Smooth muscle cell (in vitro differentiated cells): ENCODE measurements at regions not wholly inside any gene's neighbourhood (a gene's known extent, or its start where the extent isn't known, plus 50 kb on each side); places are given as distances from the start of the nearest gene placed in this dataset.

Experiments used
- DNase-seq: peaks from one replicate; lab custom pipeline; 2025; ENCODE audit not compliant: unreplicated experiment; lab: John Stamatoyannopoulos, UW
- H2AFZ ChIP-seq: fragments of 200-600 bp; sonication (generic); 2 replicates; pipeline ENCODE4 v1.6.0; 2016; ENCODE audit warnings: antibody characterized with exemption, low read depth, mild to moderate bottlenecking
- H3F3A ChIP-seq: fragments of 200-600 bp; sonication (generic); 2 replicates; pipeline ENCODE4 v1.6.0; 2017; ENCODE audit warnings: antibody characterized with exemption, low read depth
- H3K27ac ChIP-seq: fragments of 200-600 bp; sonication (generic); 2 replicates; pipeline ENCODE4 v1.5.1; 2016; ENCODE audit warnings: low read depth, mild to moderate bottlenecking
- H3K27me3 ChIP-seq: fragments of 200-600 bp; sonication (generic); 2 replicates; pipeline ENCODE4 v1.6.1; 2016; ENCODE audit warnings: low read depth, mild to moderate bottlenecking
- H3K36me3 ChIP-seq: fragments of 200-600 bp; sonication (generic); 2 replicates; pipeline ENCODE4 v1.5.1; 2016; ENCODE audit warnings: low read depth
- H3K4me1 ChIP-seq: fragments of 200-600 bp; sonication (generic); 2 replicates; pipeline ENCODE4 v1.5.1; 2016; ENCODE audit warnings: low read depth
- H3K4me2 ChIP-seq: fragments of 200-600 bp; sonication (generic); 2 replicates; pipeline ENCODE4 v1.6.0; 2016; ENCODE audit warnings: mild to moderate bottlenecking
- H3K4me3 ChIP-seq: fragments of 200-600 bp; sonication (generic); 2 replicates; pipeline ENCODE4 v1.5.1; 2016; ENCODE audit warnings: mild to moderate bottlenecking
- H3K79me2 ChIP-seq: fragments of 200-600 bp; sonication (generic); 2 replicates; pipeline ENCODE4 v1.6.0; 2016; ENCODE audit warnings: low read depth, mild to moderate bottlenecking
- H3K9ac ChIP-seq: fragments of 200-600 bp; sonication (generic); 2 replicates; pipeline ENCODE4 v1.6.0; 2016; ENCODE audit warnings: low read depth
- H3K9me3 ChIP-seq: fragments of 200-600 bp; sonication (generic); replicated peaks from 2 replicates; pipeline ENCODE4 v1.5.1; 2016; ENCODE audit warnings: low read depth
- H4K20me1 ChIP-seq: fragments of 200-600 bp; sonication (generic); 2 replicates; pipeline ENCODE4 v1.6.0; 2016; ENCODE audit warnings: low read depth
- WGBS: methylation state at CpG from one replicate; pipeline ENCODE4 v1.1.7; 2016; ENCODE audit warnings: low lambda C conversion rate; 5-methylcytosine and 5-hydroxymethylcytosine counted together
- TF ChIP-seq, protein P1 (sequence below): fragments of 200-600 bp; sonication (generic); IDR thresholded peaks from 2 replicates; pipeline ENCODE4 v1.5.1; 2017; ENCODE audit warnings: borderline replicate concordance, mild to moderate bottlenecking, antibody characterized with exemption; ENCODE audit not compliant: insufficient read depth, poor library complexity, severe bottlenecking

GRCh38 chrX:27039332-27039731 is 423.8 kb downstream of the PPP4R3C start:
- Histone ChIP-seq H2AFZ (no peak overlapping the region), H3K4me3 (no peak overlapping the region), H3K4me1 (no peaks in the 10 kb centered on the region), H3K27me3 (no peaks in the 10 kb centered on the region), H3K9ac (no peak overlapping the region), H3K9me3 (no peaks in the 10 kb centered on the region), H3K27ac (no peak overlapping the region), H3F3A (no peaks in the 10 kb centered on the region), H3K36me3 (no peaks in the 10 kb centered on the region), H3K79me2 (no peaks in the 10 kb centered on the region), H3K4me2 (no peak overlapping the region), H4K20me1 (no peaks in the 10 kb centered on the region)
- WGBS = 41% methylated on average over 1 of the region's 1 CpG
- TF ChIP-seq, protein P1, sequence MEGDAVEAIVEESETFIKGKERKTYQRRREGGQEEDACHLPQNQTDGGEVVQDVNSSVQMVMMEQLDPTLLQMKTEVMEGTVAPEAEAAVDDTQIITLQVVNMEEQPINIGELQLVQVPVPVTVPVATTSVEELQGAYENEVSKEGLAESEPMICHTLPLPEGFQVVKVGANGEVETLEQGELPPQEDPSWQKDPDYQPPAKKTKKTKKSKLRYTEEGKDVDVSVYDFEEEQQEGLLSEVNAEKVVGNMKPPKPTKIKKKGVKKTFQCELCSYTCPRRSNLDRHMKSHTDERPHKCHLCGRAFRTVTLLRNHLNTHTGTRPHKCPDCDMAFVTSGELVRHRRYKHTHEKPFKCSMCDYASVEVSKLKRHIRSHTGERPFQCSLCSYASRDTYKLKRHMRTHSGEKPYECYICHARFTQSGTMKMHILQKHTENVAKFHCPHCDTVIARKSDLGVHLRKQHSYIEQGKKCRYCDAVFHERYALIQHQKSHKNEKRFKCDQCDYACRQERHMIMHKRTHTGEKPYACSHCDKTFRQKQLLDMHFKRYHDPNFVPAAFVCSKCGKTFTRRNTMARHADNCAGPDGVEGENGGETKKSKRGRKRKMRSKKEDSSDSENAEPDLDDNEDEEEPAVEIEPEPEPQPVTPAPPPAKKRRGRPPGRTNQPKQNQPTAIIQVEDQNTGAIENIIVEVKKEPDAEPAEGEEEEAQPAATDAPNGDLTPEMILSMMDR = no peak
- DNase-seq = no peak

DNA sequence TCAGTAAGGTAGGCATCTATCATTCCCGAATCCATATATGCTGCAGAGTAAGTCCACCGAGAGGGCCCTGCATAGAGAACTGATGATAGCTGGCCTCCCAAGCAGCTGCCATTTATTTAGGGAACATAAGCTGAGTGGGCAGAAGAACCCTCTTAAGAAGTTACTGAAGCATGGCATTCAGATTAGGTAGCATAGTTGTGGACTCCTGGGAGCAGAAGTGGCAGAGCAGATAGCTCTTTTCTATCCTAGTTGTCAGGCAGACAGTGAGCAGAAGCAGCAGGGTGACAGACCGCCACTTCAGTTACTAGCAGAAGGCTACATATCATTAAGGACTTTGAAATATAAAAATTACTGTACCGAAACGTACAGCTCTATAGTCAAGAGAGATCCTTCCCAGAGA is 454.7 kb downstream of the PPP4R3C start:
- no peak overlapping the region for H2AFZ ChIP-seq
- no peaks in the 10 kb centered on the region for H3K9me3 ChIP-seq
- H3K27me3 ChIP-seq = no peaks in the 10 kb centered on the region
- no peak overlapping the region for H3K4me3 ChIP-seq
- TF ChIP-seq, protein P1 = no peak
- no peak overlapping the region for H3K4me2 ChIP-seq
- H3K36me3 ChIP-seq = no peaks in the 10 kb centered on the region
- WGBS = 54% methylated on average over 5 of the region's 5 CpGs
- H3K4me1 ChIP-seq = no peaks in the 10 kb centered on the region
- H3K9ac ChIP-seq = no peak overlapping the region
- no peaks in the 10 kb centered on the region for H3F3A ChIP-seq
- no peaks in the 10 kb centered on the region for H3K79me2 ChIP-seq
- H4K20me1 ChIP-seq = no peaks in the 10 kb centered on the region
- DNase-seq = no peak
- H3K27ac ChIP-seq = no peak overlapping the region

GRCh38 chrX:26999634-27000033 is 463.5 kb downstream of the PPP4R3C start:
- WGBS = 67% methylated on average over 1 of the region's 1 CpG
- TF ChIP-seq, protein P1 = no peak
- no peaks in the 10 kb centered on the region for H3K79me2 ChIP-seq
- no peak overlapping the region for H3K4me3 ChIP-seq
- no peaks in the 10 kb centered on the region for H3K4me1 ChIP-seq
- no peak for DNase-seq
- no peak overlapping the region for H3K9ac ChIP-seq
- H2AFZ ChIP-seq = no peak overlapping the region
- H3K4me2 ChIP-seq = no peak overlapping the region
- no peaks in the 10 kb centered on the region for H4K20me1 ChIP-seq
- H3K27ac ChIP-seq = no peak overlapping the region
- H3K27me3 ChIP-seq = no peaks in the 10 kb centered on the region
- no peaks in the 10 kb centered on the region for H3F3A ChIP-seq
- no peaks in the 10 kb centered on the region for H3K36me3 ChIP-seq
- no peaks in the 10 kb centered on the region for H3K9me3 ChIP-seq

DNA sequence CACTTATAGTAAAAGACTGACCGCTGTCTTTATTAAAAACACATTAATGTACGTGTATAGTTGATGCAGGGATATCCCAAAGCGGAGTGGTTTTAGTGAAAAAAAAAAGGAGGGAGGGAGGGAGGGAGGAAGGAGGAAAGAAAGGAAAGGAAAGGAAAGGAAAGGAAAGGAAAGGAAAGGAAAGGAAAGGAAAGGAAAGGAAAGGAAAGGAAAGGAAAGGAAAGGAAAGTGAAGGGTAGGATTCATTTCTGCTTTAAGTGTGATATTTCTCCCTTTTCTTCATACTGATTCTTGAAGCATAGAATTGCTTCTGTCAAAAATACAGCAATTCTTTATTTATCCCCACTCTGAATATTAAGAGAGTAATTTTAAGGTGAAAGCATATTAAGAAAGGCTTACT is 504.9 kb downstream of the PPP4R3C start:
- no peaks in the 10 kb centered on the region for H4K20me1 ChIP-seq

More for the DNA sequence above, 504.9 kb downstream of the PPP4R3C start:
- no peak overlapping the region for H3K4me3 ChIP-seq
- no peak overlapping the region for H3K27ac ChIP-seq
- TF ChIP-seq, protein P1 = no peak
- no peak for DNase-seq
- no peaks in the 10 kb centered on the region for H3K79me2 ChIP-seq
- no peaks in the 10 kb centered on the region for H3K36me3 ChIP-seq
- H3K4me1 ChIP-seq = no peaks in the 10 kb centered on the region
- no peak overlapping the region for H3K9ac ChIP-seq
- H3F3A ChIP-seq = no peaks in the 10 kb centered on the region
- 75% methylated on average over 3 of the region's 3 CpGs for WGBS
- no peak overlapping the region for H3K4me2 ChIP-seq
- H3K9me3 ChIP-seq = no peaks in the 10 kb centered on the region
- no peak overlapping the region for H2AFZ ChIP-seq
- no peaks in the 10 kb centered on the region for H3K27me3 ChIP-seq
